Gastrocnemius medialis (tissue), 4 donors: ENCODE measurements at regions not wholly inside any gene's neighbourhood (a gene's known extent, or its start where the extent isn't known, plus 50 kb on each side); places are given as distances from the start of the nearest gene placed in this dataset.

Source experiments
- ATAC-seq, 2 donors: fragments of 150-250 bp; one replicate each; pipeline ENCODE4 v1.9.1; 2016
- DNase-seq, 2 donors: peaks; one replicate each; pipeline ENCODE4 v3.0.0-alpha.2; 2019
- H3K27ac ChIP-seq, 4 donors: fragments of 200-600 bp; sonication (generic); 1 replicate in 1 of 4; 2 replicates in 3 of 4; pipeline ENCODE4 v1.5.1; 2016 to 2018; ENCODE audit warnings: mild to moderate bottlenecking in 2 of 4, moderate library complexity in 1 of 4
- H3K27me3 ChIP-seq, 3 donors: fragments of 200-600 bp; sonication (generic) in 2 of 3; 1 replicate in 1 of 3; 2 replicates in 2 of 3; pipeline versions ENCODE4 v1.5.1 to v1.6.0; 2016 to 2019; ENCODE audit warnings: mild to moderate bottlenecking in 1 of 3, moderate library complexity in 1 of 3
- H3K36me3 ChIP-seq, 2 donors: fragments of 200-600 bp; sonication (generic) in 1 of 2; one replicate each; pipeline ENCODE4 v1.5.1; 2017 to 2018
- H3K4me1 ChIP-seq, 2 donors: fragments of 200-600 bp; sonication (generic) in 1 of 2; one replicate each; pipeline ENCODE4 v1.5.1; 2016 to 2017; ENCODE audit warnings: mild to moderate bottlenecking in 2 of 2
- H3K4me3 ChIP-seq, 4 donors: fragments of 200-600 bp; sonication (generic) in 3 of 4; 1 replicate in 1 of 4; 2 replicates in 3 of 4; pipeline ENCODE4 v1.5.1; 2016 to 2019; ENCODE audit warnings: mild to moderate bottlenecking in 2 of 4
- H3K9me3 ChIP-seq, 3 donors: fragments of 200-600 bp; sonication (generic) in 2 of 3; 1 replicate in 1 of 3; 2 replicates in 2 of 3; pipeline ENCODE4 v1.5.1; 2016 to 2019
- CTCF ChIP-seq, 5 experiments: fragments of 450-650 bp in 3 of 5; fragments of 200-600 bp in 2 of 5; sonication (generic) in 2 of 5; IDR thresholded peaks in 4 of 5; conservative IDR thresholded peaks in 1 of 5; 1 replicate in 4 of 5; 2 replicates in 1 of 5; pipeline ENCODE4 v1.5.1; 2016 to 2019; ENCODE audit warnings: antibody characterized with exemption in 5 of 5, mild to moderate bottlenecking in 3 of 5, moderate library complexity in 3 of 5
- POLR2A ChIP-seq, 2 donors: fragments of 450-650 bp; IDR thresholded peaks; one replicate each; pipeline ENCODE4 v1.6.1; 2017; ENCODE audit warnings: antibody characterized with exemption in 2 of 2, mild to moderate bottlenecking in 2 of 2, moderate library complexity in 2 of 2
- in situ Hi-C, 4 donors: fragments of 200-750 bp; cut with MboI; loops; one replicate each; pipeline versions ENCODE4 v1.15.0 to v1.8.0; 2017; ENCODE audit warnings: low sequenced_read_pairs in 4 of 4
- intact Hi-C: fragments of 100-400 bp; cut with DNase I; formaldehyde crosslinking; loops from one replicate; pipeline ENCODE4 v1.15.1; 2023; ENCODE audit warnings: low total_unique reads

- in situ Hi-C loops (no loop called here), intact Hi-C loops (no loop called here)
- peak; percentile 11 to 35 for ATAC-seq
- H3K4me3 ChIP-seq: no peak overlapping the region
- TF ChIP-seq POLR2A (IDR thresholded peaks at IDR 0.05): no peak
- no peak for TF ChIP-seq CTCF (IDR thresholded peaks at IDR 0.05 in 4 of 5, conservative IDR thresholded peaks at IDR 0.05 in 1 of 5)
- H3K36me3 ChIP-seq: peaks cover 0 to 11% of the 10 kb centered on the region in 2 donors
- H3K4me1 ChIP-seq: peaks cover 10 to 21% of the 10 kb centered on the region in 2 donors
- DNase-seq: no peak
- H3K9me3 ChIP-seq: no peaks in the 10 kb centered on the region
- H3K27ac ChIP-seq: peak overlapping the region; percentile 39 to 54 (median 48)
- H3K27me3 ChIP-seq: no peaks in the 10 kb centered on the region
Observed at GRCh38 chr12:124480469-124481256, 86.7 kb downstream of the NCOR2 start.

- DNase-seq (no peak), ATAC-seq (peak in 1 of 2 donors; percentile 11)
- TF ChIP-seq POLR2A (IDR thresholded peaks at IDR 0.05) (no peak), CTCF (IDR thresholded peaks at IDR 0.05 in 4 of 5, conservative IDR thresholded peaks at IDR 0.05 in 1 of 5) (no peak)
- in situ Hi-C loops (no loop called here), intact Hi-C loops (no loop called here)
- peaks cover 18 to 25% of the 10 kb centered on the region in 2 donors for H3K4me1 ChIP-seq
- no peaks in the 10 kb centered on the region for H3K27me3 ChIP-seq
- H3K9me3 ChIP-seq: no peaks in the 10 kb centered on the region
- H3K27ac ChIP-seq: peak overlapping the region; percentile 39 to 54 (median 48)
- H3K36me3 ChIP-seq: peaks cover 0 to 7% of the 10 kb centered on the region in 2 donors
- no peak overlapping the region for H3K4me3 ChIP-seq
Observed at GRCh38 chr12:124479680-124480468, 87.5 kb downstream of the NCOR2 start.

- peaks cover 25 to 32% of the 10 kb centered on the region in 2 donors for H3K4me1 ChIP-seq
- DNase-seq (no peak), ATAC-seq (no peak)
- intact Hi-C loops: no loop called here
- no peak overlapping the region for H3K27ac ChIP-seq
- H3K9me3 ChIP-seq: no peaks in the 10 kb centered on the region
- H3K4me3 ChIP-seq: no peak overlapping the region
- peaks cover 0 to 7% of the 10 kb centered on the region in 2 donors for H3K36me3 ChIP-seq
- in situ Hi-C loops: no loop called here
- H3K27me3 ChIP-seq: no peaks in the 10 kb centered on the region
- no peak for TF ChIP-seq POLR2A (IDR thresholded peaks at IDR 0.05)
- TF ChIP-seq CTCF (IDR thresholded peaks at IDR 0.05 in 4 of 5, conservative IDR thresholded peaks at IDR 0.05 in 1 of 5): no peak
Observed at GRCh38 chr12:124478985-124479645, 88.3 kb downstream of the NCOR2 start.

- intact Hi-C loops: no loop called here
- DNase-seq (no peak), ATAC-seq (no peak)
- TF ChIP-seq CTCF (IDR thresholded peaks at IDR 0.05 in 4 of 5, conservative IDR thresholded peaks at IDR 0.05 in 1 of 5): no peak
- peaks cover 0 to 4% of the 10 kb centered on the region in 2 donors for H3K36me3 ChIP-seq
- peaks cover 28 to 34% of the 10 kb centered on the region in 2 donors for H3K4me1 ChIP-seq
- H3K27ac ChIP-seq: peak overlapping the region in 2 of 4 donors; percentile 23 to 43
- no peaks in the 10 kb centered on the region for H3K9me3 ChIP-seq
- no peak overlapping the region for H3K4me3 ChIP-seq
- in situ Hi-C loops: no loop called here
- H3K27me3 ChIP-seq: no peaks in the 10 kb centered on the region
Observed at GRCh38 chr12:124478416-124478815, 89.0 kb downstream of the NCOR2 start.
